ENCODE measurements at regions not wholly inside any gene's neighbourhood (a gene's known extent, or its start where the extent isn't known, plus 50 kb on each side); places are given as distances from the start of the nearest gene placed in this dataset.

DNA sequence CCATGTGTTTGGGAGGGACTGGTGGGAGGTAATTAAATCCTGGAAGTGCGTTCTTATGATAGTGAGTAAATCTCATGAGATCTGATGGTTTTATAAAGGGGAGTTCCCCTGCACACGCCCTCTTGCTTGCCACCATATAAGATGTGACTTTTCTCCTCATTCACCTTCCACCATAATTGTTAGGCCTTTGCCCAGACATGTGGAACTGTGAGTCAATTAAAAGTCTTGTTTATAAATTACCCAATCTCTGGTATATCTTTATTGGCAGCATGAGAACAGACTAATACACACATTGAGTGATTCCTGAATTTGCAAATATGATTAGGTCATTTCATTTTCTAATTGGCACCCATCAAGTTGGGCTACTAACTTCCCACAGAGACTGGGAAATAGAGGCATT is 977.2 kb downstream of the SLITRK1 start (continued):
- TF ChIP-seq ZZZ3 (IDR thresholded peaks at IDR 0.05; ENCODE audit: control insufficient read depth, insufficient read length, low read depth) (no peak), ZSCAN29 (IDR thresholded peaks at IDR 0.05) (no peak)

DNA sequence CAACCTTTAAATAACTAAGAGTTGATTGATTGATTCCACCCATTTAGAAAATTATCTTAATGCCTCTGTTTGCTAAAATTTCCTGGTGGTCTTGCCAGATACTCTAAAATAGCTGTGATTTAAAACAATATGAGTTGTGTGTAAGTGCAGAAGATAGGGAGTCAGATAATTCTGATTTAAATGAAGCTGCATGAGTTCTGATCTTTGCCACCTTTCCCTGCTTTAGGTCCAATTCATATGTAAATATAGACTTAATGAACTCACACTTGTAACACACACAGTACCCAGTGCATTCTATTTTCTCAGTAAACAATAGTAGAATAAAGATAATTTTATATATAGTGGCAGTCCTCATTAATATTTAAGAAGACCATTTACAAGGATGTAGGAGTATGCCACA is 981.8 kb downstream of the SLITRK1 start:
- Histone ChIP-seq H4K20me1 (ENCODE audit: control insufficient read depth, insufficient read depth) (no peaks in the 10 kb centered on the region), H3K36me3 (ENCODE audit: control insufficient read depth in 2 of 2, insufficient read depth in 2 of 2, low read length in 1 of 2) (no peaks in the 10 kb centered on the region), H3K4me2 (ENCODE audit: control insufficient read depth, insufficient read depth) (no peak overlapping the region), H3K79me2 (ENCODE audit: control insufficient read depth, insufficient read depth, low read length) (no peaks in the 10 kb centered on the region), H3K4me3 (no peak overlapping the region), H3K9ac (ENCODE audit: control insufficient read depth, insufficient read depth, low read length) (no peak overlapping the region), H3K4me1 (ENCODE audit: control insufficient read depth, insufficient read depth, low read length) (no peaks in the 10 kb centered on the region), H3K27ac (ENCODE audit: control insufficient read depth, insufficient read depth) (no peak overlapping the region), H3K9me3 (replicated peaks; ENCODE audit: control insufficient read depth, insufficient read depth, low read length) (no peaks in the 10 kb centered on the region), H2AFZ (ENCODE audit: control insufficient read depth, low read depth, low read length) (no peak overlapping the region), H3K27me3 (replicated peaks in 1 of 2; ENCODE audit: control insufficient read depth in 2 of 2, insufficient read depth in 2 of 2, low read length in 1 of 2) (no peaks in the 10 kb centered on the region)
- no peak for TF ChIP-seq TARDBP (IDR thresholded peaks at IDR 0.05; ENCODE audit: borderline replicate concordance)
- no peak for TF ChIP-seq SREBF1 (IDR thresholded peaks at IDR 0.05; ENCODE audit: low read length)
- no peak for TF ChIP-seq STAT3 (IDR thresholded peaks at IDR 0.05; ENCODE audit: low read depth, low read length)
- TF ChIP-seq, protein P1, sequence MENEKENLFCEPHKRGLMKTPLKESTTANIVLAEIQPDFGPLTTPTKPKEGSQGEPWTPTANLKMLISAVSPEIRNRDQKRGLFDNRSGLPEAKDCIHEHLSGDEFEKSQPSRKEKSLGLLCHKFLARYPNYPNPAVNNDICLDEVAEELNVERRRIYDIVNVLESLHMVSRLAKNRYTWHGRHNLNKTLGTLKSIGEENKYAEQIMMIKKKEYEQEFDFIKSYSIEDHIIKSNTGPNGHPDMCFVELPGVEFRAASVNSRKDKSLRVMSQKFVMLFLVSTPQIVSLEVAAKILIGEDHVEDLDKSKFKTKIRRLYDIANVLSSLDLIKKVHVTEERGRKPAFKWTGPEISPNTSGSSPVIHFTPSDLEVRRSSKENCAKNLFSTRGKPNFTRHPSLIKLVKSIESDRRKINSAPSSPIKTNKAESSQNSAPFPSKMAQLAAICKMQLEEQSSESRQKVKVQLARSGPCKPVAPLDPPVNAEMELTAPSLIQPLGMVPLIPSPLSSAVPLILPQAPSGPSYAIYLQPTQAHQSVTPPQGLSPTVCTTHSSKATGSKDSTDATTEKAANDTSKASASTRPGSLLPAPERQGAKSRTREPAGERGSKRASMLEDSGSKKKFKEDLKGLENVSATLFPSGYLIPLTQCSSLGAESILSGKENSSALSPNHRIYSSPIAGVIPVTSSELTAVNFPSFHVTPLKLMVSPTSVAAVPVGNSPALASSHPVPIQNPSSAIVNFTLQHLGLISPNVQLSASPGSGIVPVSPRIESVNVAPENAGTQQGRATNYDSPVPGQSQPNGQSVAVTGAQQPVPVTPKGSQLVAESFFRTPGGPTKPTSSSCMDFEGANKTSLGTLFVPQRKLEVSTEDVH (IDR thresholded peaks at IDR 0.05; ENCODE audit: low read depth, partially characterized antibody), result no peak
- no peak for TF ChIP-seq CBFB (IDR thresholded peaks at IDR 0.05; ENCODE audit: low read depth)
- no peak for TF ChIP-seq RAD51 (IDR thresholded peaks at IDR 0.05)
- no peak for TF ChIP-seq POU2F2 (IDR thresholded peaks at IDR 0.05; ENCODE audit: borderline replicate concordance, low read depth, low read length)
- TF ChIP-seq ESRRA (IDR thresholded peaks at IDR 0.05; ENCODE audit: low read length), result no peak
- no peak for TF ChIP-seq MTA3 (IDR thresholded peaks at IDR 0.05; ENCODE audit: borderline replicate concordance, low read length)
- TF ChIP-seq ZNF217 (IDR thresholded peaks at IDR 0.05), result no peak
- TF ChIP-seq RCOR1 (conservative IDR thresholded peaks at IDR 0.05; ENCODE audit: low read depth, low read length), result no peak
- TF ChIP-seq, protein P2, sequence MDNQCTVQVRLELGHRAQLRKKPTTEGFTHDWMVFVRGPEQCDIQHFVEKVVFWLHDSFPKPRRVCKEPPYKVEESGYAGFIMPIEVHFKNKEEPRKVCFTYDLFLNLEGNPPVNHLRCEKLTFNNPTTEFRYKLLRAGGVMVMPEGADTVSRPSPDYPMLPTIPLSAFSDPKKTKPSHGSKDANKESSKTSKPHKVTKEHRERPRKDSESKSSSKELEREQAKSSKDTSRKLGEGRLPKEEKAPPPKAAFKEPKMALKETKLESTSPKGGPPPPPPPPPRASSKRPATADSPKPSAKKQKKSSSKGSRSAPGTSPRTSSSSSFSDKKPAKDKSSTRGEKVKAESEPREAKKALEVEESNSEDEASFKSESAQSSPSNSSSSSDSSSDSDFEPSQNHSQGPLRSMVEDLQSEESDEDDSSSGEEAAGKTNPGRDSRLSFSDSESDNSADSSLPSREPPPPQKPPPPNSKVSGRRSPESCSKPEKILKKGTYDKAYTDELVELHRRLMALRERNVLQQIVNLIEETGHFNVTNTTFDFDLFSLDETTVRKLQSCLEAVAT (IDR thresholded peaks at IDR 0.05), result no peak
- no peak for TF ChIP-seq EED (IDR thresholded peaks at IDR 0.05; ENCODE audit: low read depth)
- ATAC-seq (no peak), DNase-seq (ENCODE audit: low read depth, low spot score) (no peak), FAIRE-seq (no peak)
- intact Hi-C loops (cut with micrococcal nuclease; ENCODE audit: unreplicated experiment), result no loop called here
- in situ Hi-C loops (cut with MboI), result no loop called here
- BruUV-seq (replicated peaks), result no TSS peak
- ChIA-PET CTCF (no interaction called here), RAD21 (ENCODE audit: unreplicated experiment) (no interaction called here), SMC1A (ENCODE audit: uncharacterized antibody, unreplicated experiment) (interaction anchor here (1.2 kb wide), 1 partner anchor 20 kb away, joined by 3 read pairs; no protein-coding TSS in a partner anchor), POLR2A (no interaction called here)

Data from GM12878 (cell line).